ENCODE measurements at regions not wholly inside any gene's neighbourhood (a gene's known extent, or its start where the extent isn't known, plus 50 kb on each side); places are given as distances from the start of the nearest gene placed in this dataset.

DNA sequence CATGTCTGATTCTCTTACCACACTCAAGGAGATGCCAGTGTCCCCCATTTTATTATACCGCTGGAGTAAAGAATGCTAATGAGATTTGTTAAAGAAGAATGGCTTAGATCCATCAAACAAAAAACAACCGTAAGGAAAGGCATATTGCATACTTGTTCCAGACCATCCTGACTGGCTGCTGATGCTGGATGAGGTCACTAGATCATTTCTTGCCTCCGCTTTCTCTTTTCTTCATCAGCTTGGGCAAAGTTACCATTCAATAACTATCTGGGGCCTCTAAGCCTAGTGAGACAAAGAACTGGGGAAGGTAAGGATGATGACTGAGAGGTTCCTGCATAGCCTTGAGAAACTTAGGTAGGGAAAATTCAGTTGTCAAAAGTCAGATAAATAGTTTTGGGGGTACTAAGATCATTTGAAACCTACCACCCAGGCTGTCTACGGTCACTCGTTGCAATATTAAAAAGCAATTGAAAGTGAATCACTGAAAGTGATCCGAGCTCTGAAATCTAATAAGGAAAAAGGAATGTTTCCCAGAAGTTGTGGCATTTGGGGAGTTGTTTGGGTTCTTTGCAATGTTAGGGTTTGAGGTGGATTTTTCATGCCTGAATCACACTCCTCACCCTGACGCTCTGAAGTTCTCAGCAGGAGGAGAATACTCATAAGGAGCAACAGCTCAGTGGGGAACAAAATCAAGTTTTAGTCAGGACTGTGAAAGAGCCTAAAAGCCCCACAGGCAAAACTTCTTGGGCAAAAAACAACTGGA, 176.8 kb downstream of the HHIPL2 start:
- peak; percentile 72 for DNase-seq (ENCODE audit: insufficient read length, low spot score, missing footprints)
- no peaks in the 10 kb centered on the region for H3K79me2 ChIP-seq (ENCODE audit: insufficient read depth, low read length)
- peak overlapping the region; percentile 75 for H3K4me2 ChIP-seq (ENCODE audit: insufficient read depth, low read length)
- peak overlapping the region; percentile 45 for H3K4me3 ChIP-seq (ENCODE audit: insufficient read depth, low read length)
- no peaks in the 10 kb centered on the region for H3K36me3 ChIP-seq (ENCODE audit: insufficient read depth, low read length)
- H4K20me1 ChIP-seq (ENCODE audit: insufficient read depth, low read length), result no peaks in the 10 kb centered on the region
- peaks cover 44% of the 10 kb centered on the region for H3K4me1 ChIP-seq (ENCODE audit: insufficient read depth, low read length)
- H3K27ac ChIP-seq (ENCODE audit: low read depth, low read length), result peak overlapping the region; percentile 97
- no peaks in the 10 kb centered on the region for H3K27me3 ChIP-seq (ENCODE audit: insufficient read depth, low read length)
- no peak overlapping the region for H2AFZ ChIP-seq (ENCODE audit: low read length)
- TF ChIP-seq, protein P1, sequence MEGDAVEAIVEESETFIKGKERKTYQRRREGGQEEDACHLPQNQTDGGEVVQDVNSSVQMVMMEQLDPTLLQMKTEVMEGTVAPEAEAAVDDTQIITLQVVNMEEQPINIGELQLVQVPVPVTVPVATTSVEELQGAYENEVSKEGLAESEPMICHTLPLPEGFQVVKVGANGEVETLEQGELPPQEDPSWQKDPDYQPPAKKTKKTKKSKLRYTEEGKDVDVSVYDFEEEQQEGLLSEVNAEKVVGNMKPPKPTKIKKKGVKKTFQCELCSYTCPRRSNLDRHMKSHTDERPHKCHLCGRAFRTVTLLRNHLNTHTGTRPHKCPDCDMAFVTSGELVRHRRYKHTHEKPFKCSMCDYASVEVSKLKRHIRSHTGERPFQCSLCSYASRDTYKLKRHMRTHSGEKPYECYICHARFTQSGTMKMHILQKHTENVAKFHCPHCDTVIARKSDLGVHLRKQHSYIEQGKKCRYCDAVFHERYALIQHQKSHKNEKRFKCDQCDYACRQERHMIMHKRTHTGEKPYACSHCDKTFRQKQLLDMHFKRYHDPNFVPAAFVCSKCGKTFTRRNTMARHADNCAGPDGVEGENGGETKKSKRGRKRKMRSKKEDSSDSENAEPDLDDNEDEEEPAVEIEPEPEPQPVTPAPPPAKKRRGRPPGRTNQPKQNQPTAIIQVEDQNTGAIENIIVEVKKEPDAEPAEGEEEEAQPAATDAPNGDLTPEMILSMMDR (IDR thresholded peaks at IDR 0.05; ENCODE audit: extremely low read depth, low read depth, low read length), result no peak
- H3K9me3 ChIP-seq (ENCODE audit: low read depth, low read length), result no peaks in the 10 kb centered on the region

- peak; percentile 44 for DNase-seq (ENCODE audit: insufficient read length, low spot score, missing footprints)
- H3K36me3 ChIP-seq (ENCODE audit: insufficient read depth, low read length), result no peaks in the 10 kb centered on the region
Observed at GRCh38 chr1:222370081-222370912, 177.6 kb downstream of the HHIPL2 start.

DNA sequence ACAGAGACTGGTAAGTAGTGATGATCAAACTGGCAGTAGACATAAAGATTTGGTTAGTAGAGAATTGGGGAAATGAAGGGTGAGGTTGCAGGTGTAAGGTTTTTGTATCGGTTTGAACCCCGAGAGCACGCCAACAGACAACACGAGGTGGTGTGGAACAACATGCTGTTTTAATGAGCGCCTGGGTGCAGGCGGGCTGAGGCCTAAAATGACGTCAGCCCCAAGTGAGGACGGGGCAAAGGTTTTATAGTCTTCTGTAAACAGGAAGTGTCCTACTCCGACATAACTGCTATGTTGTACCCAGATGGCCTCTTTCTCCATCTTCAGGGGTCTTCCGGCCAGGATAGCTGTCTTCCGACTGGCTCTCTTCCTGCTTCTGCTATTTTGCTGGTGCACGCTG, 178.8 kb downstream of the HHIPL2 start:
- no peak for DNase-seq (ENCODE audit: insufficient read length, low spot score, missing footprints)
- Histone ChIP-seq H3K4me1 (ENCODE audit: insufficient read depth, low read length) (peaks cover 32% of the 10 kb centered on the region), H3K36me3 (ENCODE audit: insufficient read depth, low read length) (no peaks in the 10 kb centered on the region), H3K27ac (ENCODE audit: low read depth, low read length) (no peak overlapping the region), H2AFZ (ENCODE audit: low read length) (no peak overlapping the region), H3K4me2 (ENCODE audit: insufficient read depth, low read length) (no peak overlapping the region), H3K79me2 (ENCODE audit: insufficient read depth, low read length) (no peaks in the 10 kb centered on the region), H3K9me3 (ENCODE audit: low read depth, low read length) (no peaks in the 10 kb centered on the region), H4K20me1 (ENCODE audit: insufficient read depth, low read length) (no peaks in the 10 kb centered on the region), H3K27me3 (ENCODE audit: insufficient read depth, low read length) (no peaks in the 10 kb centered on the region), H3K4me3 (ENCODE audit: insufficient read depth, low read length) (no peak overlapping the region)
- TF ChIP-seq, protein P1 (IDR thresholded peaks at IDR 0.05; ENCODE audit: extremely low read depth, low read depth, low read length), result no peak

More at GRCh38 chr1:222370081-222370912, 177.6 kb downstream of the HHIPL2 start:
- Histone ChIP-seq H3K4me1 (ENCODE audit: insufficient read depth, low read length) (peaks cover 36% of the 10 kb centered on the region), H3K27me3 (ENCODE audit: insufficient read depth, low read length) (no peaks in the 10 kb centered on the region), H2AFZ (ENCODE audit: low read length) (peak overlapping the region; percentile 49), H3K4me2 (ENCODE audit: insufficient read depth, low read length) (peak overlapping the region; percentile 75), H4K20me1 (ENCODE audit: insufficient read depth, low read length) (no peaks in the 10 kb centered on the region), H3K79me2 (ENCODE audit: insufficient read depth, low read length) (no peaks in the 10 kb centered on the region), H3K4me3 (ENCODE audit: insufficient read depth, low read length) (peak overlapping the region; percentile 45), H3K27ac (ENCODE audit: low read depth, low read length) (peak overlapping the region; percentile 97), H3K9me3 (ENCODE audit: low read depth, low read length) (no peaks in the 10 kb centered on the region)
- TF ChIP-seq, protein P1 (IDR thresholded peaks at IDR 0.05; ENCODE audit: extremely low read depth, low read depth, low read length), result no peak

- no peaks in the 10 kb centered on the region for H3K9me3 ChIP-seq (ENCODE audit: low read depth, low read length)
- H3K4me1 ChIP-seq (ENCODE audit: insufficient read depth, low read length), result no peaks in the 10 kb centered on the region
- no peak overlapping the region for H3K4me3 ChIP-seq (ENCODE audit: insufficient read depth, low read length)
- no peak for DNase-seq (ENCODE audit: insufficient read length, low spot score, missing footprints)
- no peaks in the 10 kb centered on the region for H3K79me2 ChIP-seq (ENCODE audit: insufficient read depth, low read length)
- H4K20me1 ChIP-seq (ENCODE audit: insufficient read depth, low read length), result no peaks in the 10 kb centered on the region
- H3K4me2 ChIP-seq (ENCODE audit: insufficient read depth, low read length), result no peak overlapping the region
- no peaks in the 10 kb centered on the region for H3K27me3 ChIP-seq (ENCODE audit: insufficient read depth, low read length)
- H3K36me3 ChIP-seq (ENCODE audit: insufficient read depth, low read length), result no peaks in the 10 kb centered on the region
- no peak overlapping the region for H3K27ac ChIP-seq (ENCODE audit: low read depth, low read length)
- TF ChIP-seq, protein P1 (IDR thresholded peaks at IDR 0.05; ENCODE audit: extremely low read depth, low read depth, low read length), result no peak
- H2AFZ ChIP-seq (ENCODE audit: low read length), result no peak overlapping the region
Observed at GRCh38 chr1:222358100-222358499, 189.8 kb downstream of the HHIPL2 start.
